GM04504 (cell line): ENCODE measurements at regions not wholly inside any gene's neighbourhood (a gene's known extent, or its start where the extent isn't known, plus 50 kb on each side); places are given as distances from the start of the nearest gene placed in this dataset.
"Not testable (repeated sequence)": the region's sequence is repeated elsewhere in the genome, so short reads cannot be mapped to it uniquely, and the experiment has no call there.

ENCODE experiments used
- DNase-seq: peaks from one replicate; pipeline ENCODE4 v3.0.0-alpha.2; 2012; ENCODE audit warnings: low read depth

- not testable (repeated sequence) for DNase-seq
These were observed 68.4 kb upstream of the RASA1 start for GRCh38 chr5:87199246-87199645.

GRCh38 chr5:87199704-87200103 lies 68.0 kb upstream of the RASA1 start:
- not testable (repeated sequence) for DNase-seq

GRCh38 chr5:87210076-87210475 lies 57.6 kb upstream of the RASA1 start:
- DNase-seq = no peak

- no peak for DNase-seq
These were observed 56.9 kb upstream of the RASA1 start for GRCh38 chr5:87210743-87211142.

GRCh38 chr5:87211676-87212075 lies 56.0 kb upstream of the RASA1 start:
- no peak for DNase-seq

- not testable (repeated sequence) for DNase-seq
These were observed 55.5 kb upstream of the RASA1 start for GRCh38 chr5:87212183-87212582.

GRCh38 chr5:87217480-87217879 lies 50.2 kb upstream of the RASA1 start:
- not testable (repeated sequence) for DNase-seq
